Breast epithelium (tissue), 4 donors: ENCODE measurements at regions not wholly inside any gene's neighbourhood (a gene's known extent, or its start where the extent isn't known, plus 50 kb on each side); places are given as distances from the start of the nearest gene placed in this dataset.
"Not testable (repeated sequence)": the region's sequence is repeated elsewhere in the genome, so short reads cannot be mapped to it uniquely, and the experiment has no call there.

Experiments used
- DNase-seq, 2 donors: peaks; one replicate each; pipeline ENCODE4 v3.0.0-alpha.2; 2019; ENCODE audit warnings: low spot score in 2 of 2
- H3K27ac ChIP-seq, 2 donors: fragments of 200-600 bp; sonication (generic) in 1 of 2; one replicate each; pipeline ENCODE4 v1.5.1; 2016 to 2019; ENCODE audit warnings: mild to moderate bottlenecking in 1 of 2
- H3K27me3 ChIP-seq, 2 donors: fragments of 200-600 bp; sonication (generic) in 1 of 2; one replicate each; pipeline versions ENCODE4 v1.5.1 to v1.6.0; 2017 to 2019; ENCODE audit warnings: control low read depth in 1 of 2, mild to moderate bottlenecking in 1 of 2
- H3K36me3 ChIP-seq: fragments of 200-600 bp; one replicate; pipeline ENCODE4 v1.5.1; 2019
- H3K4me1 ChIP-seq, 2 donors: fragments of 200-600 bp; sonication (generic); one replicate each; pipeline ENCODE4 v1.5.1; 2016 to 2019; ENCODE audit warnings: control low read depth in 1 of 2
- H3K4me3 ChIP-seq, 3 donors: fragments of 200-600 bp; sonication (generic); 1 replicate in 2 of 3; 2 replicates in 1 of 3; pipeline ENCODE4 v1.5.1; 2016 to 2019; ENCODE audit warnings: mild to moderate bottlenecking in 3 of 3, moderate library complexity in 2 of 3
- H3K9me3 ChIP-seq, 2 donors: fragments of 200-600 bp; sonication (generic) in 1 of 2; one replicate each; pipeline ENCODE4 v1.5.1; 2016 to 2019; ENCODE audit warnings: control low read depth in 1 of 2
- CTCF ChIP-seq, 3 donors: fragments of 450-650 bp; IDR thresholded peaks; one replicate each; pipeline ENCODE4 v1.5.1; 2016 to 2017; ENCODE audit warnings: antibody characterized with exemption in 3 of 3, mild to moderate bottlenecking in 3 of 3, moderate library complexity in 3 of 3
- POLR2A ChIP-seq: fragments of 450-650 bp; IDR thresholded peaks from one replicate; pipeline ENCODE4 v1.6.1; 2016; ENCODE audit warnings: antibody characterized with exemption, mild to moderate bottlenecking, moderate library complexity
- POLR2AphosphoS5 ChIP-seq, 3 donors: sonication (generic); formaldehyde crosslinking; IDR thresholded peaks; one replicate each; pipeline ENCODE4 v1.6.1; 2017; ENCODE audit warnings: antibody characterized with exemption in 3 of 3
- intact Hi-C: fragments of 100-400 bp; cut with DNase I; formaldehyde crosslinking; loops from one replicate; pipeline ENCODE4 v1.15.1; 2023; ENCODE audit warnings: low total_unique reads

DNA sequence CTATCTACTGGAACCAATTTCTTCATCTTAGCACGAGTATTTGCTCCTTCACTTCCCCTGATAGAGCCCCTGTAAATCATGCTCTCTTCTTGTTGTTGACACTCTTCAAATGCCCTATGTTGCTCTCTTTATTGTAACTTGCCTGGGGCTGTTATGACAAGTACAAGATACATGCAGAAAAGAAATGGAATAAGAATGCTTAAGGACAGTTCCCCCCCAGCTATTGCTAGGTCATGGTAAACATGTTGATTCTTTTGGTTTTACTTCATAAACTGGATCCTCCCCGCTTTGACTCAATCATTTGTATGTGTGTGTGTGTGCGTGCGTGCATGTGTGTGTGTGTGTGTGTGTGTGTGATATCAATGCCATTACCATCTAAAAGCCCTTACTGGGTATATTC lies 368.5 kb upstream of the CNTNAP5 start:
- TF ChIP-seq POLR2A (no peak), CTCF (IDR thresholded peaks at IDR 0.05) (no peak), POLR2AphosphoS5 (IDR thresholded peaks at IDR 0.05) (no peak)
- Histone ChIP-seq H3K27ac (no peak overlapping the region), H3K27me3 (no peaks in the 10 kb centered on the region), H3K4me3 (no peak overlapping the region), H3K4me1 (no peaks in the 10 kb centered on the region), H3K36me3 (no peaks in the 10 kb centered on the region), H3K9me3 (peaks cover 6 to 10% of the 10 kb centered on the region in 2 donors)
- intact Hi-C loops = no loop called here
- DNase-seq = no peak

DNA sequence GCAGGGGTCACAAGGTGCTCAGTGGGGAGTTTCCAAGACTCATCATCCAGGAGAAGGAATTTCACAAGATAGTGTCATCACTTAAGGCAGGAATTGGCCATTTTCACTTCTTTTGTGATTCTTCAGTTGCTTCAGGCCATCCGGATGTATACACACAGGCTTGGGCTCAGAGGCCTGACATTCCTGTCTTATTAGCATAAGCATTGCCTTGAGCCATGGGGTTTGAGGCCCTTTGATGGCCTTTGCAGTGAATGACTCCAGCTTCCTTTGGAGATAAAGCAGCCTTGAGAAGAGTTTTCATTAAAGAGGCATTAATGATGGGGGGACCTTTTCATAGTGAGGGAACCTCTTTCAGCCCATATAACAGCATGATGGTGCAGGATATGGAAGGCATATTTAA lies 366.0 kb upstream of the CNTNAP5 start:
- no peak for DNase-seq
- intact Hi-C loops = no loop called here

DNA sequence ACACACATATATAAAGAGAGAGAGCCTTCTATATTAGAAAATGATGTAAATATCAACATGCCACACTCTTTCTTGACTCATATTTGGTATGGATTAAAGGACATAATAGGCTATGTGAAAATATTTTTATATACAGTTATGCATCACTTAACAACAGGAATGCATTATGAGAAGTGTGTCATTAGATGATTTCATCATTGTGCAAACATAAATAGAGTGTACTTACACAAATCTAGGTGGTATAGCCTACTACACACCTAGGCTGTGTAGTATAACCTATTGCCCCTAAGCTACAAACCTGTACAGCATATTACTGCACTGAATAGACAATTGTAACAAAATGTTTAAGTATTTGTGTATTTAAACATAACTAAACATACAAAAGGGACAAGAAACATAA lies 354.8 kb upstream of the CNTNAP5 start:
- H3K4me1 ChIP-seq = no peaks in the 10 kb centered on the region
- no peak for DNase-seq
- H3K27ac ChIP-seq = no peak overlapping the region
- H3K9me3 ChIP-seq = no peaks in the 10 kb centered on the region
- intact Hi-C loops = no loop called here
- H3K36me3 ChIP-seq = no peaks in the 10 kb centered on the region
- TF ChIP-seq POLR2AphosphoS5 (IDR thresholded peaks at IDR 0.05) (no peak), POLR2A (no peak), CTCF (IDR thresholded peaks at IDR 0.05) (no peak)
- H3K4me3 ChIP-seq = no peak overlapping the region
- no peaks in the 10 kb centered on the region for H3K27me3 ChIP-seq

More for the DNA sequence above, 366.0 kb upstream of the CNTNAP5 start:
- H3K4me1 ChIP-seq = no peaks in the 10 kb centered on the region
- H3K27me3 ChIP-seq = no peaks in the 10 kb centered on the region
- no peak overlapping the region for H3K27ac ChIP-seq
- no peak overlapping the region for H3K4me3 ChIP-seq
- H3K9me3 ChIP-seq = peaks cover 6 to 10% of the 10 kb centered on the region in 2 donors
- no peaks in the 10 kb centered on the region for H3K36me3 ChIP-seq
- no peak for TF ChIP-seq CTCF (IDR thresholded peaks at IDR 0.05)
- no peak for TF ChIP-seq POLR2A
- TF ChIP-seq POLR2AphosphoS5 (IDR thresholded peaks at IDR 0.05) = no peak

GRCh38 chr2:123683797-123684196 lies 341.3 kb upstream of the CNTNAP5 start:
- not testable (repeated sequence) for H3K4me1 ChIP-seq

GRCh38 chr2:123687064-123687463 lies 338.0 kb upstream of the CNTNAP5 start:
- H3K36me3 ChIP-seq = no peaks in the 10 kb centered on the region
- peaks cover 0 to 8% of the 10 kb centered on the region in 2 donors for H3K9me3 ChIP-seq
- H3K27ac ChIP-seq = no peak overlapping the region
- H3K4me1 ChIP-seq = no peaks in the 10 kb centered on the region
- H3K4me3 ChIP-seq = no peak overlapping the region
- TF ChIP-seq POLR2AphosphoS5 (IDR thresholded peaks at IDR 0.05) = no peak
- no peak for TF ChIP-seq POLR2A
- TF ChIP-seq CTCF (IDR thresholded peaks at IDR 0.05) = no peak
- intact Hi-C loops = no loop called here
- H3K27me3 ChIP-seq = no peaks in the 10 kb centered on the region
- no peak for DNase-seq

More at GRCh38 chr2:123683797-123684196, 341.3 kb upstream of the CNTNAP5 start:
- H3K9me3 ChIP-seq, H3K4me3 ChIP-seq, H3K27me3 ChIP-seq, H3K27ac ChIP-seq, intact Hi-C loops, H3K36me3 ChIP-seq, DNase-seq: not testable (repeated sequence)
